HG03575 (cell line): ENCODE measurements at regions not wholly inside any gene's neighbourhood (a gene's known extent, or its start where the extent isn't known, plus 50 kb on each side); places are given as distances from the start of the nearest gene placed in this dataset.

Experiments used
- ATAC-seq: cut with Tn5 transposase; IDR thresholded peaks from one replicate; pipeline ENCODE4 v1.9.1; 2021; ENCODE audit not compliant: unreplicated experiment, insufficient number of reproducible peaks, low FRiP score; ENCODE audit errors: extremely low read depth

DNA sequence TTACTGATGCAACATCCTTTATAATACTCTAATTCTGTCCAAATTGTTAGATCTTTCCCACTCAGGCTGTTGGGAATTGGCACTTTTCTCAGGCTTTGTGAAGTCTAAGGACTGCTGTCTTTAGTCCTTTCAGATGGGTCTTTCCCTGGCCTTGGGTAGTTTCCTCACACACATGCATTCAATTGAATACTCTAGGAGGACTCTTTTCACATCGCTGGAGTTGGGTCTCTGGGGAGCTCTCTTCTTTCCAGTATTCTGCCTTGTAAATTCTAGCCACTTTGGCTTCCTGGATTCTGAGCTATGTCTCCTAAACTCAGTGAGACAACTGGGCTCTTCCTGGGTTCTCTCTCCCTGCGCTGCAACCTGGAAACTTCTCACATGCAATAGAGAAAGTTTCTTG is 215.5 kb downstream of the SNX18 start:
- no peak for ATAC-seq

DNA sequence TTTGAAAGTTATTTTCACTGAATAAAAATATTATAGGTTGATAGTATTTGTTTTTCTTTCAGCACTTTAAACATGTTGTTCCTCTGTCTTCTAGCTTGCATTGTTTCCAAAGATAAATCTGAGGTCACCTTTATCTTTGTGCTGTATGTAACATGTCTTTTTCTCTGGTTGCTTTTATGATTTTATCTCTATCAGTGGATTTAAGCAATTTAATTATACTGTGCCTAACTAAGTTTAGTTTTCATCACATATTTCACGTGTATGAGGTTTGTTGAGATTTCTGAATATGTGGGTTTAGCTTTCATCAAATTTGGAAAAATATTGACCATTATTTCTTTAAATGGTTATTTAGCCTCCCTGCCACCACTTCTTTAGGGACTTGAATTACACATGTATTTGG is 214.5 kb downstream of the SNX18 start:
- no peak for ATAC-seq

DNA sequence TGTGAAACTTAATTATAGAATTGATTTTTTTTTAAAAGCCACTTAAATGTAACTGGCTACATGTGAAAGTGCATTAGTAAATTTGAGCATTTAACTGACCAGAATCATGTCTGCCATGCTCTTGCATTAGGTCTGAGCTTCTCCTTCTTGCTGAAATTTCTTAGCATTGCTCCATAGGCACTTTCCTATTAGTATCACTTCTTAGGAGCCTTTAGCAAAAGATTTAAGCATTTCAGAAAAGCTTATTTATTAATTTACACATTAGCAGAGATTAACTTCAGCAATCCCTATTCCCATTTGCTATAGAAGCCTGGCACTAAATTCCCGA is 211.0 kb downstream of the SNX18 start:
- no peak for ATAC-seq

DNA sequence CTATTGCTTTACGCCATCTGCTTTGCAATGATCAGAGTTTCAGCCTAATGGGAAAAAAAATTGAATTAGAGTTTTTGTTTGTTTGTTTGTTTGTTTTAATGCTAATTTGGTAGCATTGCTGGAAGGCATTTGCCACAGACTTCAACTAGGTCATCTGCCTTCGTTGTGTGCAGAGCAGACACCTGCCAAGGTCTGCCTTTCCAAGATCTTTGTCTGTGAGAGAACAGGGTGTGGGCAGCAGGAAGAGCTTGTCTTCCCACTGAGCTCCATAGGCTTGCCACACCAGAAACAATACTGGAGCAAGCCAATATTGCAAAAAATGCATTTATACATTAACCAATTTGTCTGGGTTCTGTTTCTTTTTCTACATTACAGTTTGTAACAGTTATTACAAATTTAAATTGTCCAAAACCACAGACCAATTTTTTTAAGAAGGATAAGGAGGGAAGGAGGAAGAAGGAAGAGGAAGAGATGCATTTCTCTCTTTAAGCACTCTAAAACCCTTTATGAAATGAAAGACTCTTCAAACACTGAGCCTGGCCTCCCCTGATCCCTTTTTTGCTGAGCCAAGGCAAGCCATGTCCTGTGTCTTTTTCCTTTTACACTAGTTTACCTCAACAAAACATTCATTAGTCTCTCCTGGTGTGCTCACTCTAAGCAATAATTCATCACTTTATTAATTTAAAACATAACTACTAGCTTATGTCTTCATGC is 210.5 kb downstream of the SNX18 start:
- ATAC-seq = no peak

DNA sequence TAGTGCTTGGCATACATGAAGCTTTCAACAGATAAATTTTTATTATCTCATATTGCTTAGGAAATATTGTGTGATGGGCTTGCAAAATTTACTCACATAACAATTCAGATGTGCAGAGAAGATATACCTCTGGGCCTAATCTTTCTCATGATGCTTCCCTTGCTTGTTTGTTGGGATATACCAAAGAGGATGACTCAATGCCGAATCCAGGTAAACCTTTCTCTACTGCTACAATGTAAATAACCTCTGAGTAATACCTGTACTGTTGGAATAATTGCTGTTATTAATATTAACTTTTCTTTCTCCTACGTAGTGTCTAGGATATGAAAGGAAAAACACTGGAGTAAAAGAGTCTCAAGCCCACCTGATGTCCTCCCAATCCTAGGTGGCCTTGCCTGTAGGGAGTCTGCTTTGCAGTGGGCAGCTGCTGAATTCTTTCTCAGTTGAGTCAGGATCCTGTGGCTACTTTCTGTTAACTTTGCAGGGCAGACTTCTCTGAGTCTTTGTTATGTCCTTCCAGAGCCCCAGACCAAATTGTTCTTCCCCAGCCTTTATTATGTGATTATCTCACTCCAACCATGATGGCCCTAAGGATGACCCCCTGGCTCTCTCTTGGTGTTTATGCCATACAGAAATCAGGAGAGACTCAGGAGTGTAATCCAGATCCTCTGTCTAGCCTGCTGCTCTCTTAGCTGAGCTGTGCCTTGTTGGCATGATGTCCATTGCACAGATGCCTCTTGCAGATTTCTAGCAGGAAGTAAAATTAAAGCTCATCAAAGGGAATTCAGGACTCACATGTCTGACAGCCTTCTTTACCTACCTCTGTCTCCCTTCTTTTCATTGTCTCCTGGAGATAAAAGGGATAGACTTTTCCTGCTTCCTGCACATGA is 208.1 kb downstream of the SNX18 start:
- no peak for ATAC-seq

DNA sequence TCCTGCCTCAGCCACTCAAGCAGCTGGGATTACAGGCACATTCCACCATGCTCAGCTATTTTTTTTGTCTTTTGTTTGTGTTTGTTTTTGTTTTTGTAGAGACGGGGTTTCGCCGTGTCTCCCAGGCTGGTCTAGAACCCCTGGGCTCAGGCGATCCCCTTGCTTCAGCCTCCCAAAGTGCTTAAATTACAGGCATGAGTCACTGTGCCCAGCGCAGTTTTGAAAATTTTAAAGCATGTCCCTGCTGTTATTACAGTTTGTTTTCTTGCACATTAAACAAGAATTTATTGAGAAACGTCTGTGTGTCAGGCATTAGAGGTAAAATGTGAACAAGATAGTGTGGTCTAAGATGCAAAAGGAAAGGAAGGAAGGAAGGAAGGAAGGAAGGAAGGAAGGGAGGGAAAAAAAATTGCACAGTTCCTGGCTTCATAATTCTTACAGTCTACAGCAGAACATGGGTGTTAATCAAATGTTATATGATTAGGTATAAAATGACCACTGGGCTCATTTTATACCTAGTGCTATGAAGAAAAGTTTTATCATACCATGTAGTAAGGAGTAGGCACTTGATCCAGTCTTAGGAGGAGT is 205.4 kb downstream of the SNX18 start:
- ATAC-seq = no peak

DNA sequence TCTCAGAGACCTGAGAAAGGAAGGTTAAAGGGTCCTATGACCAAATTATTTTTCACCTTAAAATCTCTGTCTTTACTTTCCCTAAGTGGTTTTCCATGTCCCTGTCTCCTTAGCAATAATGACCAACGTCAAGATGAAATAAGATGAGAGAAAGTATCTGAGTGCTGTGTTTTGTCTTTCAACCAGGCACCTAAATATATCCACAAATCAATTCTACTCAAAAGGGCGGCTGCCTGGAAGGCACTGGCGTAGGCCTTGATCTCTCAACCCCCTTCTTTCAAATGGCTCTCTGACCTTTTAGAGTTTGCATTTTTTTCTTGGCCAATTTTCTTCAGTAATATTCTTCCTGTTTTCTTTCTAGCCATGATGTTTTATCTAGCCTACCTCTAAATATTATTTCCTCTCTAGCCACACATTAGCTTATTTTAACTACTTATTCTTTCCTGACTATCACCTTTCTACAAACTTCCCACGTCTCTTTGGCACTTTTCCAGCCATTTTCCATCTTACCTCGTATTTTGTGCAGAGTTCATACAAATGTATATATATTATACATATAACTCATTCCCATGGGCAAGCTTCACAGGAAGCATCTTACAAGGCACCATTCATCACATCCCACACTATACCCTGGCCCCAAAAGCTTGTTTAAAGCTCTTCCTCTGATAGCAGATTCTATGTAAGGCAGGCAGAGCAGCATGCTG is 204.5 kb downstream of the SNX18 start:
- no peak for ATAC-seq

DNA sequence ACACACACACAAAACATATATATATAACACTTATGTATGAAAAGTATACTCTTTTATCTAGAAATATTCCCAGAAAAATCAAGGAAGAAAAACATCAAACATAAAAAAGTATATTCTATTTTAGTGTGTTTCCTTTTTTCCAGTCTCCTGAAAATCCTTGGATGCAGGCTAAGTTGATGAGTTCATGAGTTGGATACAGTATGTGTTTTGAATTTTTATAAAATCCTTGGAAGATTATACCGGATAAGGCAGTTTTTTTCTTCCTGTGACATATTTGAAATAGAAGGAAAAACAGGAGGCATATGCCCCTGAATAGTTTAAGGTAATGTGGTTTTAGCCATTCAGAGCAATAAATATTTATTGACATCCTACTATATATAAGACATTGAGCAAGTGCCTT is 203.6 kb downstream of the SNX18 start:
- ATAC-seq = no peak

DNA sequence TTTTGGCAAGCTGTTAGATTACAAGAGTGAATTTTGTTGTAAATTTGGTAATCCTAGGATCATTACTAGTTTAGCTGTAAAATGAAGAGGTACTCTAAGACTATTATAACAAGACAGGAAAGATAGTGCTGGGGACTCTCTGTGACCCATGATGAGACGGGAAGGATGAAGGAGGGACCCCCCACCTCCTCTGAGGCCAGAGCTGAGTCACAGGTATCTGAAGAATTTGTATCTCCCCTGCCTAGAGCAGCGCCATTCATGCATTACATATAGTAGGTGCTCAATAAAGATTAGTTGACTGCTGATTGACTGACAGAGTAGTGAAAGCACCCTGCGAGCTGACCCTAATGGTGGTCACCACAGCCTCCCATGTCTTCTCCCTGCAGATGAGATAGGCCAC is 202.8 kb downstream of the SNX18 start:
- ATAC-seq = no peak

DNA sequence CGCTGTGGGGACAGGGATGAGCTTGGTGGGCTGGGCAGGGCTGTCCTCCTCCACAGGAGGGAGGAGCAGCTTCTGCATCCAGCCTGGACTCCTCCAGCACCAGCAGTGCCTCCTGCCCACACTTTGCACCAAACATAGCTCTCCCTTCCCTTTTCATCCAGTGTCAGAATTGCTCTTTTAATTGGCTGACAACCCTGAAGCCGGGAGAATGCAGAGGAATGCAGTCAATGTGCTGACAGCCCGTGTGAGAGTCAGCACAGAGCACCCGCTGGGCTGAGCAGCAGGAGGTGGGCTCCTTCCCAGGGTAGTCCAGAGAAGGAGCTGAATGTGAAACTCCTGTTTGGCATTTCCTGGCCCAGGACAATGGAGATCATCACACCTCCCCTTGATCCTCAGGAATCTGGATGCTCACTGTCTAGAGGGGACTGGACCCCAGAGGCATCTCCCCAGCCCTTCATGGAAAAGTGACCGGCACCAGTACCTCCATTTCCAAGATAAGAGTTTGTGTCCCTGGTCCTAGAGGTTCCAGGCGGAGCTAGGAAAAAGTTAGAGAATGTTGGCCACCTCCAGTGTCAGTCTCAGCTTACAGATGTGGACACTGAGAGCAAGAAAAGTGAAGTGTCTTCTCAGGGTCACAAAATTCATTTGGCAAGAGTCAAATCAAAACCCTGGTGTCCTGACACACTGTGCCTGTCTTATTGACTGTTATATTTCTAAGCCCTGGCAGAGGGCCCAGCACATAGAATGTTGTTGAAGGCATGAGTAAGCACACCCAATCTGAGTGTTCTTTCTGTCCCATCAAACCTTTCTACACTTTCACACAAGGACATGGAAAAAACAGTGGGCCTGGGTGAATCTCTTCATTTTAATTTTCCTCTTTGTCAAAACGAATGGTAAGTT is 202.1 kb downstream of the SNX18 start:
- no peak for ATAC-seq

DNA sequence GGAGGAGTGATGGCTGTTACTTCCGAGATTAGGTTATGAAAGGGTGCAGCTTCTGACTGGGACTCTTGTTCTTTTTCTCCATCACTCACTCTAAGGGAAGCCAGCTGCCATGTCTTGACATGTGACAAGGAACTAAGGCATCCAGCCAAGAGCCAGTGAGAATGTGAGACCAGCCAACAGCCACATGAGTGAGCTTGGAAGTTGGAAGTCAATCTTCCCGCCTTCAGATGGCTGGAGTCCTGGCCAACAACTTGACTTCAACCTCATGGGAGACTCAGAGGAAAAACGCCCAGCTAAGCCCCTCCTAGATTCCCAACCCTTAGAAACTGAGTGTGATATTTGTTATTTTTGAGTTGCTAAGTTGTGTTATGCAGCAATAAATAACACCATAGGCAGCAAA is 201.1 kb downstream of the SNX18 start:
- no peak for ATAC-seq

DNA sequence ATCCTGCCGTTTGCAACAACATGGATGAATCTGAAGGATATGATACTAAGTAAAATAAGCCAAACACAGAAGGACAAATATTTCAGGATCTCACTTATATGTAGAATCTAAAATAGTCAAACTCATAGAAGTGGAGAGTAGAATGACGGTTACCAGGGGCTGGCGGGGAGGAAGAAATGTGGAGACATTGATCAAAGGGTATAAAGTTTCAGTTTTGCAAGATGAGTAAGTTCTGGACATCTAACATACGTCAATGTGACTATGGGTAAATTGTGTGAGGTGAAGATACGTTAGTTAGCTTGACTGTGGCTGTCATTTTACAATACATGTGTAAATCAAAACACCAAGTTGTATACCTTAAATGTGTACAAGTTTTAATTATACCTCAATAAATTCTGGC is 200.3 kb downstream of the SNX18 start:
- no peak for ATAC-seq

DNA sequence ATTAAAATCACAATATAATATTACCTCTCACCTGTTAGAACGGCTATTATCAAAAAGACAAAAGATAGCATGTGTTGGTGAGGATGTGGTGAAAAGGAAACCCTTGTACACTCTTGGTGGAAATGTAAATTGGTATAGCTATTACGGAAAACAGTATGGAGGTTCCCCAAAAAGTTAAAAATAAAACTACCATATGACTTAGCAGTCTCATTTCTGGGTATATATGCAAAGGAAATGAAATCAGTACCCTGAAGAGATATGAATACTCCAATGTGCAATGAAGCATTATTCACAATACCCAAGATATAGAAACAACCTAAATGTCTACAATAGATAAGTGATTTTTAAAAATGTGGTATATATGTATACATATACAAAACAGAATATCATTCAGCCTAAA is 199.9 kb downstream of the SNX18 start:
- ATAC-seq = no peak

DNA sequence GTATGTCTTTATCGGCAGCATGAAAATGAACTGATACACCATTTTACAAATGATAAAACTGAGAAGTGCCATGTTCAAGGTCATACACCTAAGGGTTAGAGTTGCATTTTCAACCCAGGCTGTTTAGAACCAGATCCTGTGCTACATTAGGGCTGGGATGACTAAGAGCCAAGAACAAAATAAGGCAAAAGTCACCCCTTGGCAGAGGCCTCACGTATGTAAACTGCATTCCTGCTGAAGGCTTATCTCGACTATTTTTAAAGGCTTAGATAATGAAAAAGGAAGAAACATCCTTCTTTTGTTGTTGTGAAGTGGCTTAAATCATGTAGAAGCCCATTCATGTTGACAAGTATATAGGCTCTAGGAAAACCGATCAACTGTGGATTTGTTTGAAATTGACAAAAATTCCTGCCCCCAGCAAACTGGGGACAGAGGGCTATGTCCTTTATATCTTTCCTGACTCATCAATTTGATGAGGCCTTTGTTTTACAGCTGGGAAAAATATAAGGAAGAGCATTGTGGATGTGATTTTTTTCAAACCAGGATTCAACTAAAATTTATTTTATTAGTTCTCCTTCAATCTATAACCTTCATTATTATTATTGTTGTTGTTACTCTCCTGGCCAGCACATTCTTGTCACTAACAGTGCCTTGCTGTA is 196.5 kb downstream of the SNX18 start:
- no peak for ATAC-seq

DNA sequence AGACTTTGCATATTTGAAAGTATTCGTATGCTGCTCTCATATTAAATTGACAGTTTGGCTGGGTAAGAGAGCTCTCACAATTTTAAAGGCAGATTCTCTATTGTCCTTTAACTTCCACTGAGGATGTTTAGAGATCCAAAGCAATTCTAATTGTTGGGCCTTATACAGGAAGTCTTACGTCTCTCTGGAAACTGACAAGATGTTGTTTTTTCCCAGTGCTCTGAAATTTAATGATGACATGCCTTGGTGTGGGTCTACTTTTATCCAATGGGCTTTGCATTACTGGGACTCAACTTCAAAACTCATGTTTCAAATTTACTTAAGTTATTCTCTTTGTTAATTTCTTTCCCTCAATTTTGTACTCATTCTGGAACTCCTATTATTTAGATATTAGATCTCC is 191.5 kb downstream of the SNX18 start:
- no peak for ATAC-seq

DNA sequence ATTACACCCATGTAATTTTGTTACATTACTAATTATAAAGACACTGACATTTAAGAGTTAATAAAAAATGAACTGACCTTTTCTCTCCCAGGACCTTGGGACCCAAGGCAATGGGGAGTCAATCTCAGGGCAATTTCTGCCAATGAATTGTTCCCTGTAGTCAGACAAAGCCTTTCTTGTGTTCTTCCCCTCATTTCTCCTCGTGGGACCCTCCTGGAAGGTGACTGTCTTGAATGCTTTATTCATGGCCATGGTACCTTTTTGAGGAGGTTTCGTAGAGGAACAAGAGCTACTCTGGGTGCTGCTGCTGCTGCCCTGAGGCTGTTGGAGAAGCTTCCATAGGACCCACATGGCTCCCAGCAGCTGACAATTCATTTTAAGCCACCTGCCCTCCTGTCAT is 190.3 kb downstream of the SNX18 start:
- no peak for ATAC-seq

DNA sequence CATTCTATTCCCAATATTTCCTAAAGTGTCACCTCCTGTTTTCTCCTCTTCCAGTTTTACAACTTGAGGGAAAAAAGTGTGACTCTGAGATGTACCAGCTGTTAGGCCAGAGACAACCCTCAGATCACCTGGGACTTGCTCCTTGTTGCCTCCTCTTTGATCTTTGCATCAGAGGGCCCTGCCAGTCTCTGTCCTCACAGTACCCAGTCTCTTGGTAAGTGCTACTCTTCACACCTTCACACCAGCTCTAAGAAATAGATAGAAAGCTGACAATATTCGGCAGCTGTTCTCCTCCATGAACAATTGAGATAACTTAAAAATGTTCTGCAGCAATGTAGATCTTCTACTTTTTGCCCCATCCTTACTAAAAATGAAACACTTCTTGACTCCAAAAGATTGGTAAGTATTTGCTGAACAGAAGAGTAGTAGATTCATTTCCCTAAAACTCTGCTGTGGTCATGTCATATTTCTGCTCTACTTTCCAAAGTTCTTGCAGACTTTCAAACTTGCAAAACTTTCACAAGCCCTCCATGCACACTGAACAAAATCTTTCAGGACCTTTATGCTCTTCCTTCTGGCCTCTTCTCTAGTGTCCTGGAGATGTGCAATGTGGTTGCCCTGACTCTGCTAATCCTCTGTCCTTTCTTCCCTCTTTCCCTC is 188.6 kb downstream of the SNX18 start:
- no peak for ATAC-seq

DNA sequence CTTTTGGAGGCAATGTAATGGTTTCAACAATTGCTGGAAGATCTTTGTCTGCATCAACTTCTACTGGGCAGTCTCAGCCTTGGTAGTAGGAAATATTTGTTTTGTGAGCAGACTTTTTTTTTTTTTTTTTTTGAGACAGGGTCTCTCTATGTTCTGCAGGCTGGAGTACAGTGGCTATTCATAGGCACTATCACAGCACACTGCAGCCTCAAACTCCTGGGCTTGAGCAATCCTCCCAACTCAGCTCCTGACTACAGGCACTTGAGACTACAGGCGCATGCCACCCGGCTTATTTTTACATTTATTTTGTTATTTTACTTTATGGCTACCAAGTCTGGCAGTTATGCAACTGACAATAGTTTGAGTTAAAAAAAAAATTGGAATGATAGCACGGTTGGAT is 187.3 kb downstream of the SNX18 start:
- ATAC-seq = no peak
